ENCODE measurements at regions not wholly inside any gene's neighbourhood (a gene's known extent, or its start where the extent isn't known, plus 50 kb on each side); places are given as distances from the start of the nearest gene placed in this dataset.

- Histone ChIP-seq H3K27ac (no peak overlapping the region), H3K4me3 (no peak overlapping the region), H3K4me1 (ENCODE audit: low read depth) (no peaks in the 10 kb centered on the region), H3K27me3 (no peaks in the 10 kb centered on the region), H3K9me3 (ENCODE audit: low read depth) (no peaks in the 10 kb centered on the region), H3K36me3 (no peaks in the 10 kb centered on the region)
- TF ChIP-seq, protein P1, sequence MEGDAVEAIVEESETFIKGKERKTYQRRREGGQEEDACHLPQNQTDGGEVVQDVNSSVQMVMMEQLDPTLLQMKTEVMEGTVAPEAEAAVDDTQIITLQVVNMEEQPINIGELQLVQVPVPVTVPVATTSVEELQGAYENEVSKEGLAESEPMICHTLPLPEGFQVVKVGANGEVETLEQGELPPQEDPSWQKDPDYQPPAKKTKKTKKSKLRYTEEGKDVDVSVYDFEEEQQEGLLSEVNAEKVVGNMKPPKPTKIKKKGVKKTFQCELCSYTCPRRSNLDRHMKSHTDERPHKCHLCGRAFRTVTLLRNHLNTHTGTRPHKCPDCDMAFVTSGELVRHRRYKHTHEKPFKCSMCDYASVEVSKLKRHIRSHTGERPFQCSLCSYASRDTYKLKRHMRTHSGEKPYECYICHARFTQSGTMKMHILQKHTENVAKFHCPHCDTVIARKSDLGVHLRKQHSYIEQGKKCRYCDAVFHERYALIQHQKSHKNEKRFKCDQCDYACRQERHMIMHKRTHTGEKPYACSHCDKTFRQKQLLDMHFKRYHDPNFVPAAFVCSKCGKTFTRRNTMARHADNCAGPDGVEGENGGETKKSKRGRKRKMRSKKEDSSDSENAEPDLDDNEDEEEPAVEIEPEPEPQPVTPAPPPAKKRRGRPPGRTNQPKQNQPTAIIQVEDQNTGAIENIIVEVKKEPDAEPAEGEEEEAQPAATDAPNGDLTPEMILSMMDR (IDR thresholded peaks at IDR 0.05; ENCODE audit: low read depth, low read length): no peak
- DNase-seq (ENCODE audit: low read depth in 1 of 2, low spot score in 1 of 2): no peak
Observed at GRCh38 chr11:110011595-110011994, 81.6 kb upstream of the ZC3H12C start.

- H3K9me3 ChIP-seq (ENCODE audit: low read depth): no peaks in the 10 kb centered on the region
- DNase-seq (ENCODE audit: low read depth in 1 of 2, low spot score in 1 of 2): no peak
- no peaks in the 10 kb centered on the region for H3K36me3 ChIP-seq
- no peak overlapping the region for H3K4me3 ChIP-seq
- no peak overlapping the region for H3K27ac ChIP-seq
- H3K4me1 ChIP-seq (ENCODE audit: low read depth): no peaks in the 10 kb centered on the region
- TF ChIP-seq, protein P1 (IDR thresholded peaks at IDR 0.05; ENCODE audit: low read depth, low read length): no peak
- H3K27me3 ChIP-seq: no peaks in the 10 kb centered on the region
Observed at GRCh38 chr11:110015695-110016094, 77.5 kb upstream of the ZC3H12C start.

DNA sequence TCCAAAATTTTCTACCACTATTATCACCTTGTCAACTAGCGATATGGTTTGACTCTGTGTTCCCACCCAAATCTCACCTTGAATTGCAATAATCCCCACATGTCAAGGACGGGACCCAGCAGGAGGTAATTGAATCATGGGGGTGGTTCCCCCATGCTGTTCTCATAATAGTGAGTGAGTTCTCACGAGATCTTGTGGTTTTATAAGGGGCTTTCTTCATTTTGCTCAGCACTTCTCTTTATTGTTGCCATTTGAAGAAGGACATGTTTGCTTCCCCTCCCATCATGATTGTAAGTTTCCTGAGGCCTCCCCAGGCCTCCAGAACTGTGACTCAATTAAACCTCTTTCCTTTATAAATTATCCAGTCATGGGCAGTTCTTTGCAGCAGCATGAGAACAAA, 73.5 kb upstream of the ZC3H12C start:
- Histone ChIP-seq H3K36me3 (no peaks in the 10 kb centered on the region), H3K4me3 (no peak overlapping the region), H3K9me3 (ENCODE audit: low read depth) (no peaks in the 10 kb centered on the region), H3K27ac (no peak overlapping the region), H3K27me3 (no peaks in the 10 kb centered on the region), H3K4me1 (ENCODE audit: low read depth) (no peaks in the 10 kb centered on the region)
- TF ChIP-seq, protein P1 (IDR thresholded peaks at IDR 0.05; ENCODE audit: low read depth, low read length): no peak
- DNase-seq (ENCODE audit: low read depth in 1 of 2, low spot score in 1 of 2): no peak

- TF ChIP-seq, protein P1 (IDR thresholded peaks at IDR 0.05; ENCODE audit: low read depth, low read length): no peak
- Histone ChIP-seq H3K4me3 (no peak overlapping the region), H3K4me1 (ENCODE audit: low read depth) (no peaks in the 10 kb centered on the region), H3K27me3 (no peaks in the 10 kb centered on the region), H3K27ac (no peak overlapping the region), H3K9me3 (ENCODE audit: low read depth) (no peaks in the 10 kb centered on the region), H3K36me3 (no peaks in the 10 kb centered on the region)
- DNase-seq (ENCODE audit: low read depth in 1 of 2, low spot score in 1 of 2): no peak
Observed at GRCh38 chr11:110022548-110022947, 70.6 kb upstream of the ZC3H12C start.

DNA sequence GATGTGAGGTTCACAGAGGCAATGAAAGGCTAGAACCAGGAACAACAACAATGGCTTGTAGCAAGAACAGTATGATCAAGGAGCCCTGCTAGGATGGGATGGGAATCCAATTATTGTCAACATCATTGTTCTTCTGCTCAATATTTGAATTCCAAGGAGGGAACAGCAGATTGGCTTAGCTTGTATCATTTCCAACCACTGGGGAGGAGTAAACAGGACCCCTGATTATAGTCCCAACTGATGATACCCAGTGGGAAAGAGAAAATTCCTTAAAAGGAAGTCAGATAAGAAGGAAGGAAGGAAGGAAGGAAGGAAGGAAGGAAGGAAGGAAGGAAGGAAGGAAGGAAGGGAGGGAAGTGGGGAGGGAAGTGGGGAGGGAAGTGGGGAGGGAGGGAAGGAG, 69.5 kb upstream of the ZC3H12C start:
- TF ChIP-seq, protein P1 (IDR thresholded peaks at IDR 0.05; ENCODE audit: low read depth, low read length): no peak
- no peak overlapping the region for H3K27ac ChIP-seq
- H3K9me3 ChIP-seq (ENCODE audit: low read depth): no peaks in the 10 kb centered on the region
- H3K4me3 ChIP-seq: no peak overlapping the region
- H3K36me3 ChIP-seq: no peaks in the 10 kb centered on the region
- no peaks in the 10 kb centered on the region for H3K4me1 ChIP-seq (ENCODE audit: low read depth)
- no peaks in the 10 kb centered on the region for H3K27me3 ChIP-seq
- DNase-seq (ENCODE audit: low read depth in 1 of 2, low spot score in 1 of 2): no peak
